Erythroblast (primary cell): ENCODE measurements at regions not wholly inside any gene's neighbourhood (a gene's known extent, or its start where the extent isn't known, plus 50 kb on each side); places are given as distances from the start of the nearest gene placed in this dataset.
"Not testable (repeated sequence)": the region's sequence is repeated elsewhere in the genome, so short reads cannot be mapped to it uniquely, and the experiment has no call there.

Experiments
- GATA1 ChIP-seq: IDR thresholded peaks from 2 replicates; pipeline ENCODE4 v1.6.1; 2011; ENCODE audit warnings: low read depth, mild to moderate bottlenecking, control low read depth, low read length, moderate library complexity
- POLR2A ChIP-seq: IDR thresholded peaks from 2 replicates; pipeline ENCODE4 v1.6.1; 2011; ENCODE audit warnings: mild to moderate bottlenecking, low read length

DNA sequence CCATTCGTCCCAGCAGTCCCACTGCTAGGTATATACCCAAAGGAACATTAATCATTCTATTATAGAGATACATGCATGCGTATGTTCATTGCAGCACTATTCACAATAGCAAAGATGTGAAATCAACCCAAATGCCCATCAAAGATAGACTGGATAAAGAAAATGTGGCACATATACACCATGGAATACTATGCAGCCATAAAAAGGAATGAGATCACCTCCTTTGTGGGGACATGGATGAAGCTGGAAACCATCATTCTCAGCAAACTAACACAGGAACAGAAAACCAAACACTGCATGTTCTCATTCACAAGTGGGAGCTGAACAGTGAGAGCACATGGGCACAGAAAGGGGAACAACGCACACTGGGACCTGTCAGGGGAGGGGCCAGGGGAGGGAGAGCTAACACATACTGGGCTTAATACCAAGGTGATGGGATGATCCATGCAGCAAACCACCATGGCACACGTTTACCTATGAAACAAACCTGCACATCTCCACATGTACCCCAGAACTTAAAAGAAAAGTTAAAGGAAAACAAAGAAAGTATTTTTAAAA is 183.3 kb upstream of the PFKP start:
- TF ChIP-seq POLR2A, GATA1: not testable (repeated sequence)
